Loucy (cell line): ENCODE measurements at regions not wholly inside any gene's neighbourhood (a gene's known extent, or its start where the extent isn't known, plus 50 kb on each side); places are given as distances from the start of the nearest gene placed in this dataset.

Experiments used
- H2AFZ ChIP-seq: fragments of 200-600 bp; sonication (generic); 2 replicates; pipeline ENCODE4 v1.6.0; 2016; ENCODE audit warnings: antibody characterized with exemption, mild to moderate bottlenecking, low read length, moderate library complexity
- H3F3A ChIP-seq: fragments of 200-600 bp; 2 replicates; pipeline ENCODE4 v1.6.0; 2016; ENCODE audit warnings: antibody characterized with exemption, low read depth, mild to moderate bottlenecking
- H3K27me3 ChIP-seq: fragments of 200-600 bp; sonication (generic); 2 replicates; pipeline ENCODE4 v1.6.1; 2014; ENCODE audit warnings: low read length, mild to moderate bottlenecking; ENCODE audit not compliant: insufficient read depth, poor library complexity, severe bottlenecking
- H3K36me3 ChIP-seq: fragments of 200-600 bp; sonication (generic); 2 replicates; pipeline ENCODE4 v1.6.1; 2016; ENCODE audit warnings: low read length; ENCODE audit not compliant: insufficient read depth
- H3K4me1 ChIP-seq: fragments of 200-600 bp; sonication (generic); 2 replicates; pipeline ENCODE4 v1.5.1; 2014; ENCODE audit warnings: low read length, mild to moderate bottlenecking; ENCODE audit not compliant: insufficient read depth, poor library complexity, severe bottlenecking
- H3K4me2 ChIP-seq: fragments of 200-600 bp; sonication (generic); 2 replicates; pipeline ENCODE4 v1.6.0; 2014; ENCODE audit warnings: antibody characterized with exemption, low read length, low read depth, mild to moderate bottlenecking; ENCODE audit not compliant: poor library complexity, severe bottlenecking
- H3K4me3 ChIP-seq: fragments of 200-600 bp; sonication (generic); 2 replicates; pipeline ENCODE4 v1.5.1; 2014; ENCODE audit warnings: low read length, mild to moderate bottlenecking, mixed read lengths; ENCODE audit not compliant: poor library complexity, severe bottlenecking
- H3K79me2 ChIP-seq: fragments of 200-600 bp; sonication (generic); 2 replicates; pipeline ENCODE4 v1.6.1; 2014; ENCODE audit warnings: low read length; ENCODE audit not compliant: insufficient read depth
- H3K9ac ChIP-seq: fragments of 200-600 bp; sonication (generic); 2 replicates; pipeline ENCODE4 v1.6.0; 2014; ENCODE audit warnings: mild to moderate bottlenecking, low read depth, low read length, moderate library complexity; ENCODE audit not compliant: poor library complexity, severe bottlenecking
- H3K9me2 ChIP-seq: fragments of 200-600 bp; sonication (generic); replicated peaks from 2 replicates; pipeline ENCODE4 v1.6.1; 2016; ENCODE audit warnings: low read depth, low read length, mixed read lengths
- H3K9me3 ChIP-seq: fragments of 200-600 bp; sonication (generic); 2 replicates; pipeline ENCODE4 v1.6.1; 2014; ENCODE audit warnings: mild to moderate bottlenecking, antibody characterized with exemption, low read length, low read depth; ENCODE audit not compliant: insufficient read depth
- H4K20me1 ChIP-seq: fragments of 200-600 bp; sonication (generic); 2 replicates; pipeline ENCODE4 v1.6.0; 2014; ENCODE audit warnings: antibody characterized with exemption, low read length, mild to moderate bottlenecking; ENCODE audit not compliant: insufficient read depth, poor library complexity, severe bottlenecking
- CTCF ChIP-seq: fragments of 200-600 bp; sonication (generic); conservative IDR thresholded peaks from 2 replicates; pipeline ENCODE4 v1.5.1; 2014; ENCODE audit warnings: mild to moderate bottlenecking, antibody characterized with exemption, low read length
- EZH2phosphoT487 ChIP-seq: fragments of 200-600 bp; IDR thresholded peaks from 2 replicates; pipeline ENCODE4 v1.6.1; 2018; ENCODE audit warnings: antibody characterized with exemption, mild to moderate bottlenecking, moderate library complexity, borderline replicate concordance

- H3K9me3 ChIP-seq: no peaks in the 10 kb centered on the region
- no peak overlapping the region for H3K9ac ChIP-seq
- H3K4me2 ChIP-seq: no peak overlapping the region
- H2AFZ ChIP-seq: no peak overlapping the region
- no peaks in the 10 kb centered on the region for H3K27me3 ChIP-seq
- H3K36me3 ChIP-seq: no peaks in the 10 kb centered on the region
- no peak for TF ChIP-seq EZH2phosphoT487
- TF ChIP-seq CTCF: no peak
- no peaks in the 10 kb centered on the region for H3F3A ChIP-seq
- no peaks in the 10 kb centered on the region for H4K20me1 ChIP-seq
- H3K9me2 ChIP-seq: no peaks in the 10 kb centered on the region
- H3K79me2 ChIP-seq: no peaks in the 10 kb centered on the region
- no peak overlapping the region for H3K4me3 ChIP-seq
- H3K4me1 ChIP-seq: no peaks in the 10 kb centered on the region
Observed at GRCh38 chr5:167308466-167308865, 983.0 kb upstream of the WWC1 start.

- H3K9me3 ChIP-seq: no peaks in the 10 kb centered on the region
Observed at GRCh38 chr5:167309941-167310517, 981.4 kb upstream of the WWC1 start.

GRCh38 chr5:167311340-167311739 is 980.1 kb upstream of the WWC1 start:
- no peaks in the 10 kb centered on the region for H4K20me1 ChIP-seq
- H3K36me3 ChIP-seq: no peaks in the 10 kb centered on the region
- no peak overlapping the region for H3K4me2 ChIP-seq
- TF ChIP-seq CTCF (no peak), EZH2phosphoT487 (no peak)
- H3K4me1 ChIP-seq: no peaks in the 10 kb centered on the region
- H3K79me2 ChIP-seq: no peaks in the 10 kb centered on the region
- H3K4me3 ChIP-seq: no peak overlapping the region
- H3K9ac ChIP-seq: no peak overlapping the region
- no peaks in the 10 kb centered on the region for H3F3A ChIP-seq
- H2AFZ ChIP-seq: no peak overlapping the region
- H3K27me3 ChIP-seq: no peaks in the 10 kb centered on the region
- no peaks in the 10 kb centered on the region for H3K9me2 ChIP-seq
- no peaks in the 10 kb centered on the region for H3K9me3 ChIP-seq

More at GRCh38 chr5:167309941-167310517, 981.4 kb upstream of the WWC1 start:
- no peaks in the 10 kb centered on the region for H3K79me2 ChIP-seq
- H4K20me1 ChIP-seq: no peaks in the 10 kb centered on the region
- no peak overlapping the region for H3K9ac ChIP-seq
- no peaks in the 10 kb centered on the region for H3F3A ChIP-seq
- no peak overlapping the region for H2AFZ ChIP-seq
- no peak overlapping the region for H3K4me3 ChIP-seq
- H3K4me1 ChIP-seq: no peaks in the 10 kb centered on the region
- H3K27me3 ChIP-seq: no peaks in the 10 kb centered on the region
- no peaks in the 10 kb centered on the region for H3K36me3 ChIP-seq
- no peaks in the 10 kb centered on the region for H3K9me2 ChIP-seq
- no peak overlapping the region for H3K4me2 ChIP-seq
- TF ChIP-seq CTCF: no peak
- TF ChIP-seq EZH2phosphoT487: no peak
